ENCODE measurements at regions not wholly inside any gene's neighbourhood (a gene's known extent, or its start where the extent isn't known, plus 50 kb on each side); places are given as distances from the start of the nearest gene placed in this dataset.

DNA sequence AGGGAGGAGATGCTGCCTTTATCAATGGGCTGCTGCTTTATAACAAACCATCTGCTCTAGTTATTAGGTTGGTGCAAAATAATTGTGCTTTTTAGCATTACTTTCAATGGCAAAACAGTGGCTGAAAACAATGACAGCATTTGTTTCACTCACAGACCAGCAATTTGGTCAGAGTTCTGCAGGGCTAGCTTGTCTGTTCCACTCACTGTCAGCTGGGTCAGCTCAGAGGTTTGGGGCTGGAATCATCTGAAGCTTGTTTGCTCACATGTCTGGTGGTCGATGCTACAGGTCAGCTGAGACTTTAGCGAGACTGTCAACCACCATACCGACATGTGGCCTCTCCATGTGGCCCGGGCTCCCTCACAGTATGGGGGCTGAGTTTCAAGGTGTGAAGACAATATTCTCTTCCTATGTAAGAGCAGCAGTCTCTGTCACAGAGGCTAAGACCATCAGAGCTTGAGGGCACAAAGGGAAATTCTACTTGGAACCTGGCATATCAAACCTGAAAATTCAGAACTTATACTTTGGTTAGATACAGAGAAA lies 81.3 kb upstream of the LIMCH1 start:
- TF ChIP-seq, protein P1, sequence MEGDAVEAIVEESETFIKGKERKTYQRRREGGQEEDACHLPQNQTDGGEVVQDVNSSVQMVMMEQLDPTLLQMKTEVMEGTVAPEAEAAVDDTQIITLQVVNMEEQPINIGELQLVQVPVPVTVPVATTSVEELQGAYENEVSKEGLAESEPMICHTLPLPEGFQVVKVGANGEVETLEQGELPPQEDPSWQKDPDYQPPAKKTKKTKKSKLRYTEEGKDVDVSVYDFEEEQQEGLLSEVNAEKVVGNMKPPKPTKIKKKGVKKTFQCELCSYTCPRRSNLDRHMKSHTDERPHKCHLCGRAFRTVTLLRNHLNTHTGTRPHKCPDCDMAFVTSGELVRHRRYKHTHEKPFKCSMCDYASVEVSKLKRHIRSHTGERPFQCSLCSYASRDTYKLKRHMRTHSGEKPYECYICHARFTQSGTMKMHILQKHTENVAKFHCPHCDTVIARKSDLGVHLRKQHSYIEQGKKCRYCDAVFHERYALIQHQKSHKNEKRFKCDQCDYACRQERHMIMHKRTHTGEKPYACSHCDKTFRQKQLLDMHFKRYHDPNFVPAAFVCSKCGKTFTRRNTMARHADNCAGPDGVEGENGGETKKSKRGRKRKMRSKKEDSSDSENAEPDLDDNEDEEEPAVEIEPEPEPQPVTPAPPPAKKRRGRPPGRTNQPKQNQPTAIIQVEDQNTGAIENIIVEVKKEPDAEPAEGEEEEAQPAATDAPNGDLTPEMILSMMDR (IDR thresholded peaks at IDR 0.05; ENCODE audit: low read depth, low read length): no peak
- TF ChIP-seq EZH2phosphoT487 (IDR thresholded peaks at IDR 0.05; ENCODE audit: low read depth): no peak

Data from OCI-LY3 (cell line).